K562 (cell line): ENCODE measurements at regions not wholly inside any gene's neighbourhood (a gene's known extent, or its start where the extent isn't known, plus 50 kb on each side); places are given as distances from the start of the nearest gene placed in this dataset.

Experiments used
- ATAC-seq: fragments of 200-7000 bp; cut with Tn5 transposase; 3 replicates; pipeline ENCODE4 v1.9.1; 2020; ENCODE audit warnings: moderate library complexity
- BruUV-seq: library from RNA; stranded (reverse); fragments of 400-500 nt; replicated peaks from 2 replicates; lab custom pipeline; 2021; lab: Mats Ljungman, UMichigan
- CTCF ChIA-PET: fragments of 300-600 bp; formaldehyde crosslinking; extraction: SDS; loops from one replicate; lab custom pipeline; 2021; ENCODE audit warnings: low intra/inter-chr PET ratio; lab: Yijun Ruan, JAX
- POLR2A ChIA-PET: fragments of 300-600, 350-650 bp; sonication (Branson Sonifier 250); formaldehyde crosslinking; extraction: SDS; loops from one replicate; lab custom pipeline; 2021; ENCODE audit warnings: antibody characterized with exemption, inconsistent platforms; lab: Yijun Ruan, JAX
- DNase-seq, 4 experiments: peaks; one replicate each; pipeline versions ENCODE4 v3.0.0 to v3.0.0-alpha.2; 2011 to 2018; ENCODE audit warnings: low spot score in 3 of 4, mixed read lengths in 3 of 4; ENCODE audit errors: extremely low read depth in 1 of 4
- FAIRE-seq: peaks from 2 replicates; lab custom pipeline; 2011; peaks lifted over from hg19 to GRCh38; lab: Jason Lieb, UNC
- H2AFZ ChIP-seq: 2 replicates; pipeline ENCODE4 v1.6.0; 2011; ENCODE audit warnings: low read depth, low read length, control low read depth, inconsistent platforms
- H3K27ac ChIP-seq: fragments of 200-600 bp; 3 replicates; pipeline ENCODE4 v1.8.0; 2011; ENCODE audit warnings: low read depth, mild to moderate bottlenecking, control low read depth, inconsistent platforms, low read length, moderate library complexity, mixed read lengths; ENCODE audit errors: extremely low read depth
- H3K27me3 ChIP-seq, 2 experiments: fragments of 300-600 bp in 1 of 2; 2 replicates in 1 of 2; 3 replicates in 1 of 2; pipeline versions ENCODE4 v1.6.0 to v1.8.0; 2011; ENCODE audit warnings: inconsistent platforms in 2 of 2, low read length in 2 of 2, mild to moderate bottlenecking in 1 of 2, mixed read lengths in 1 of 2, moderate library complexity in 1 of 2; ENCODE audit not compliant: control insufficient read depth in 2 of 2, insufficient read depth in 2 of 2
- H3K36me3 ChIP-seq: fragments of 300-600 bp; 3 replicates; pipeline ENCODE4 v1.8.0; 2011; ENCODE audit warnings: mild to moderate bottlenecking, low read length, inconsistent platforms; ENCODE audit not compliant: control insufficient read depth, insufficient read depth
- H3K4me1 ChIP-seq, 2 experiments: fragments of 200-600 bp in 1 of 2; replicated peaks in 1 of 2; 2 replicates in 1 of 2; 3 replicates in 1 of 2; pipeline versions ENCODE4 v1.5.1 to v1.8.0; 2011; ENCODE audit warnings: inconsistent platforms in 2 of 2, low read length in 2 of 2, mild to moderate bottlenecking in 1 of 2, mixed read lengths in 1 of 2, moderate library complexity in 1 of 2; ENCODE audit not compliant: control insufficient read depth in 2 of 2, insufficient read depth in 2 of 2
- H3K4me2 ChIP-seq: 2 replicates; pipeline ENCODE4 v1.6.1; 2011; ENCODE audit warnings: low read length, control low read depth, inconsistent platforms, mixed read lengths; ENCODE audit not compliant: insufficient read depth
- H3K4me3 ChIP-seq: fragments of 200-600 bp; sonication (generic), shearing (Covaris generic); 2 replicates; pipeline ENCODE4 v1.5.1; 2016; ENCODE audit warnings: control low read depth, inconsistent platforms
- H3K79me2 ChIP-seq: fragments of 200-600 bp; 3 replicates; pipeline ENCODE4 v1.8.0; 2011; ENCODE audit warnings: low read length, inconsistent platforms; ENCODE audit not compliant: control insufficient read depth, insufficient read depth
- H3K9ac ChIP-seq, 2 experiments: 2 replicates each; pipeline versions ENCODE4 v1.6.0 to v1.6.1; 2011; ENCODE audit warnings: low read depth in 2 of 2, low read length in 2 of 2, control low read depth in 1 of 2, inconsistent platforms in 1 of 2, mild to moderate bottlenecking in 1 of 2, mixed read lengths in 1 of 2; ENCODE audit not compliant: insufficient read depth in 1 of 2
- H3K9me1 ChIP-seq: one replicate; pipeline ENCODE4 v1.6.0; 2011; ENCODE audit warnings: inconsistent platforms, mild to moderate bottlenecking, low read length, moderate library complexity; ENCODE audit not compliant: control insufficient read depth, insufficient read depth
- H3K9me3 ChIP-seq: replicated peaks from 2 replicates; pipeline ENCODE4 v1.5.1; 2011; ENCODE audit warnings: low read depth, low read length, inconsistent platforms; ENCODE audit not compliant: control insufficient read depth, insufficient read depth
- H4K20me1 ChIP-seq: replicated peaks from 2 replicates; pipeline ENCODE4 v1.6.1; 2011; ENCODE audit warnings: low read length, inconsistent platforms, mixed read lengths; ENCODE audit not compliant: control insufficient read depth, insufficient read depth
- CBX1 ChIP-seq: sonication (generic); IDR thresholded peaks from 2 replicates; pipeline ENCODE4 v1.6.1; 2016; ENCODE audit warnings: antibody characterized with exemption, low read depth, mild to moderate bottlenecking
- HMG20B ChIP-seq: fragments of 250-450 bp; sonication (Bioruptor Pico); IDR thresholded peaks from 2 replicates; pipeline ENCODE4 v1.5.0; 2021; ENCODE audit warnings: mild to moderate bottlenecking
- ZNF57 ChIP-seq: fragments of 450-650 bp; formaldehyde crosslinking; IDR thresholded peaks from 2 replicates; pipeline ENCODE4 v1.4.0; 2020; ENCODE audit warnings: mild to moderate bottlenecking, moderate library complexity
- WGBS: fragments of 100-300 bp; shearing (Covaris generic); methylation state at CpG from one replicate; pipeline ENCODE4 v1.1.6; 2016; ENCODE audit warnings: low coverage, mixed read lengths; ENCODE audit not compliant: insufficient coverage; ENCODE audit errors: missing lambda C conversion rate; 5-methylcytosine and 5-hydroxymethylcytosine counted together
- in situ Hi-C: fragments of 300-500 bp; cut with MboI; formaldehyde crosslinking; loops from 4 replicates; pipeline ENCODE4 v1.15.0; 2018; ENCODE audit warnings: inconsistent platforms, mixed read lengths
- intact Hi-C: fragments of 100-400 bp; cut with micrococcal nuclease; formaldehyde crosslinking; loops from 2 replicates; pipeline ENCODE4 v1.14.2; 2022
- TF ChIP-seq, protein P1 (sequence below): fragments of 450-650 bp; formaldehyde crosslinking; conservative IDR thresholded peaks from 2 replicates; pipeline ENCODE4 v1.4.0; 2022; ENCODE audit warnings: mild to moderate bottlenecking, missing genetic modification characterization
- TF ChIP-seq, protein P2 (sequence below): sonication (generic); formaldehyde crosslinking; IDR thresholded peaks from 2 replicates; pipeline ENCODE4 v1.8.0; 2022; ENCODE audit warnings: mild to moderate bottlenecking, missing genetic modification reagents, borderline replicate concordance

DNA sequence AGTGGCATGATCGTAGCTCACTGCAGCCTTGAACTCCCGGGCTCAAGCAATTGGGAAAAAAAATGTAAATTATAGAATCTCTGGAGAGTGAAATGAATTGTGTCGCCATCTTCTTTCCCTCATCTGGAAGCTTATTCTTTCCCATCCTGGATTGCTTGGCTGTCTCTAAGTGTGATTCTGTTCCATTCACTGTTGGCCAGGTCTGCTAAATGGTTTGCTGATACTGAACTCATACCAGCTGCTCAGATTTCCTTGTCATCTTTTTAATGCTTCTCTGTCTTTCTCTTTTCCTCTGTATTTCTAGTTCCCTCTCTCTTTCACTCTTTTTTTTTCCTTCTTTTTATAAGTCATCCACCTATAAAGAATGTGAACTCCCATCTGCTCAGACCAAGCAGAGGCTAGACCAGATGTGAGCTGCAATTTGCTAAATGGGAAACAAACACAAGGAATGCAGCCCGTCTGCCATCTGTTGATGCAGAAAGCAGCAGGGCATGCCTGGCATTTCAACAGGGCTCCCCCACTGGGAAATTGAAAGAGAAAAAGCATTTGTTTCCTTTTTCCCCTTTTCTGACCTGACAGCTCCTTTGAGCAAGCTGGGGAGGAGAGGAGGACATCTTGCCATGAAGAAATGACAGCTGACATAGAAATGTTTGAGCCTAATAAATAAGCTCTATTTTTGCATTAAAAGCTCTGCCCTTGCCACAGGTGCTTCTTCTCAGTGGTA lies 1823.6 kb upstream of the FLRT2 start:
- no peak for ATAC-seq
- ChIA-PET POLR2A (no interaction called here), CTCF (no interaction called here)
- in situ Hi-C loops, result no loop called here
- Histone ChIP-seq H3K4me1 (no peaks in the 10 kb centered on the region), H3K4me2 (no peak overlapping the region), H3K4me3 (no peak overlapping the region), H3K9me1 (no peaks in the 10 kb centered on the region), H2AFZ (no peak overlapping the region), H4K20me1 (no peaks in the 10 kb centered on the region), H3K27ac (no peak overlapping the region), H3K36me3 (no peaks in the 10 kb centered on the region), H3K9me3 (no peaks in the 10 kb centered on the region), H3K79me2 (no peaks in the 10 kb centered on the region), H3K9ac (no peak overlapping the region), H3K27me3 (no peaks in the 10 kb centered on the region)
- BruUV-seq, result no TSS peak
- no peak for FAIRE-seq
- intact Hi-C loops, result no loop called here
- no peak for DNase-seq
- TF ChIP-seq, protein P1, sequence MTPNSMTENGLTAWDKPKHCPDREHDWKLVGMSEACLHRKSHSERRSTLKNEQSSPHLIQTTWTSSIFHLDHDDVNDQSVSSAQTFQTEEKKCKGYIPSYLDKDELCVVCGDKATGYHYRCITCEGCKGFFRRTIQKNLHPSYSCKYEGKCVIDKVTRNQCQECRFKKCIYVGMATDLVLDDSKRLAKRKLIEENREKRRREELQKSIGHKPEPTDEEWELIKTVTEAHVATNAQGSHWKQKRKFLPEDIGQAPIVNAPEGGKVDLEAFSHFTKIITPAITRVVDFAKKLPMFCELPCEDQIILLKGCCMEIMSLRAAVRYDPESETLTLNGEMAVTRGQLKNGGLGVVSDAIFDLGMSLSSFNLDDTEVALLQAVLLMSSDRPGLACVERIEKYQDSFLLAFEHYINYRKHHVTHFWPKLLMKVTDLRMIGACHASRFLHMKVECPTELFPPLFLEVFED, result no peak
- TF ChIP-seq, all 486 proteins: peak for 0
- WGBS, result 0% methylated on average over 4 of the region's 4 CpGs

DNA sequence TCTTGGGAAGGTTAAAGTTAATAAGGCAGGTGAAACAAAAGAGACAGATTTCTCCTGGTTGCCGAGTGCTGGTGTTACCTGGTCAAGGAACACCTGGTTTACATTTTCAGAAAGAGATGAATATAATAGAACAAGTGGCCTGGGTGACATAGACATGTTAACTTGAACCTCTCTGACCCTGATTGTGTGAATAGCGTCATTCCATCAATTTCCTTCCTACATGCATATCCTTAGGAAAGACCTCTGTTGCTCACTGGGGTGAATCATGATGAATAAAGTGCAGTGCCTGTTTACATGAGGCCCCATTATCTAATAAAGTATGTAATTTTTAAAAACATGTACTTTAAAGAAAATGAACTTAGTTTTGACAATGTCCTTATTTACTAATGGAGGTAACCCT lies 1822.9 kb upstream of the FLRT2 start:
- ChIA-PET CTCF (no interaction called here), POLR2A (no interaction called here)
- FAIRE-seq (no peak), DNase-seq (no peak), ATAC-seq (no peak)
- H3K27ac ChIP-seq, result no peak overlapping the region
- no peak overlapping the region for H3K4me3 ChIP-seq
- no peaks in the 10 kb centered on the region for H3K36me3 ChIP-seq
- intact Hi-C loops (no loop called here), in situ Hi-C loops (no loop called here)
- no peak overlapping the region for H2AFZ ChIP-seq
- no peaks in the 10 kb centered on the region for H3K27me3 ChIP-seq
- no peak for TF ChIP-seq CBX1
- TF ChIP-seq HMG20B (CRISPR knock-in tag), result no peak
- TF ChIP-seq ZNF57 (CRISPR knock-in tag), result no peak
- TF ChIP-seq, protein P2, sequence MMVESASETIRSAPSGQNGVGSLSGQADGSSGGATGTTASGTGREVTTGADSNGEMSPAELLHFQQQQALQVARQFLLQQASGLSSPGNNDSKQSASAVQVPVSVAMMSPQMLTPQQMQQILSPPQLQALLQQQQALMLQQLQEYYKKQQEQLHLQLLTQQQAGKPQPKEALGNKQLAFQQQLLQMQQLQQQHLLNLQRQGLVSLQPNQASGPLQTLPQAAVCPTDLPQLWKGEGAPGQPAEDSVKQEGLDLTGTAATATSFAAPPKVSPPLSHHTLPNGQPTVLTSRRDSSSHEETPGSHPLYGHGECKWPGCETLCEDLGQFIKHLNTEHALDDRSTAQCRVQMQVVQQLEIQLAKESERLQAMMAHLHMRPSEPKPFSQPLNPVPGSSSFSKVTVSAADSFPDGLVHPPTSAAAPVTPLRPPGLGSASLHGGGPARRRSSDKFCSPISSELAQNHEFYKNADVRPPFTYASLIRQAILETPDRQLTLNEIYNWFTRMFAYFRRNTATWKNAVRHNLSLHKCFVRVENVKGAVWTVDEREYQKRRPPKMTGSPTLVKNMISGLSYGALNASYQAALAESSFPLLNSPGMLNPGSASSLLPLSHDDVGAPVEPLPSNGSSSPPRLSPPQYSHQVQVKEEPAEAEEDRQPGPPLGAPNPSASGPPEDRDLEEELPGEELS (CRISPR knock-in tag), result no peak
- H3K9me3 ChIP-seq, result no peaks in the 10 kb centered on the region
- no peak overlapping the region for H3K9ac ChIP-seq
- no peaks in the 10 kb centered on the region for H3K9me1 ChIP-seq
- no peaks in the 10 kb centered on the region for H3K79me2 ChIP-seq
- H3K4me1 ChIP-seq, result no peaks in the 10 kb centered on the region
- BruUV-seq, result no TSS peak
- WGBS, result 0% methylated on average over 2 of the region's 2 CpGs
- H3K4me2 ChIP-seq, result no peak overlapping the region
- H4K20me1 ChIP-seq, result no peaks in the 10 kb centered on the region
